GM23338 (cell line): ENCODE measurements at regions not wholly inside any gene's neighbourhood (a gene's known extent, or its start where the extent isn't known, plus 50 kb on each side); places are given as distances from the start of the nearest gene placed in this dataset.

Source experiments
- CREB1 ChIP-seq: fragments of 250-450 bp; sonication (Bioruptor Pico); IDR thresholded peaks from 2 replicates; pipeline ENCODE4 v1.5.0; 2020; ENCODE audit warnings: low read depth, mild to moderate bottlenecking, moderate library complexity
- EZH2 ChIP-seq: fragments of 200-600 bp; sonication (generic); IDR thresholded peaks from one replicate; pipeline ENCODE4 v1.8.0; 2017; ENCODE audit warnings: antibody characterized with exemption, mild to moderate bottlenecking, low read depth; ENCODE audit not compliant: unreplicated experiment
- JUNB ChIP-seq: IDR thresholded peaks from one replicate; pipeline ENCODE4 v1.6.1; 2016; ENCODE audit warnings: antibody characterized with exemption; ENCODE audit not compliant: unreplicated experiment
- STAT1 ChIP-seq: IDR thresholded peaks from one replicate; pipeline ENCODE4 v1.6.1; 2016; ENCODE audit warnings: antibody characterized with exemption; ENCODE audit not compliant: unreplicated experiment
- ZNF331 ChIP-seq: fragments of 250-450 bp; sonication (Bioruptor Pico); IDR thresholded peaks from 2 replicates; pipeline ENCODE4 v1.5.0; 2020; ENCODE audit warnings: low read depth, mild to moderate bottlenecking, moderate library complexity
- TF ChIP-seq, protein P1 (sequence below): fragments of 250-450 bp; sonication (Bioruptor Pico); IDR thresholded peaks from 2 replicates; pipeline ENCODE4 v1.5.0; 2020; ENCODE audit warnings: mild to moderate bottlenecking, moderate library complexity
- TF ChIP-seq, protein P2 (sequence below): IDR thresholded peaks from 2 replicates; pipeline ENCODE4 v1.6.1; 2016; ENCODE audit warnings: antibody characterized with exemption
- TF ChIP-seq, protein P3 (sequence below), 2 experiments: fragments of 200-600 bp in 1 of 2; sonication (generic) in 1 of 2; conservative IDR thresholded peaks; 2 replicates each; pipeline versions ENCODE4 v1.5.1 to v1.6.1; 2016 to 2017; ENCODE audit warnings: antibody characterized with exemption in 2 of 2, low read depth in 2 of 2, mild to moderate bottlenecking in 2 of 2, moderate library complexity in 1 of 2

DNA sequence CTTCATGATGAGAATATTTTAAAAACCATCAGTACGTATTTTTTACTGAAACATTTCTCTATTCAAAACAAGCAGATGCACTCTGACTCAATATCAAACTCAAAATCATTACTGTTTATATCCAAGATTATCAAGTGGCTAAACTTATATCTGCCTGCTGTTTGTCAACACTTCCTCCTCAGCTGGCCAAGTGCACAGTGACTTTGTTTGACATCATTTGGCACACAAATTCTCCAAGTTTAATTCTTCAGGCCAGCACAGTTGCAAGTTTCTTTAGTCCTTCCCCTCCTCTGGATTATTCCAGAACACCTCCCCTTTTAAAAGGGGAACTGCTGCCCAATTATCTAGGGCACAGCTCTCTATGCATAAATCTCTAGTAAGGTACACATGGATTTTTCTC lies 346.6 kb downstream of the FSIP2 start (continued):
- TF ChIP-seq, protein P1, sequence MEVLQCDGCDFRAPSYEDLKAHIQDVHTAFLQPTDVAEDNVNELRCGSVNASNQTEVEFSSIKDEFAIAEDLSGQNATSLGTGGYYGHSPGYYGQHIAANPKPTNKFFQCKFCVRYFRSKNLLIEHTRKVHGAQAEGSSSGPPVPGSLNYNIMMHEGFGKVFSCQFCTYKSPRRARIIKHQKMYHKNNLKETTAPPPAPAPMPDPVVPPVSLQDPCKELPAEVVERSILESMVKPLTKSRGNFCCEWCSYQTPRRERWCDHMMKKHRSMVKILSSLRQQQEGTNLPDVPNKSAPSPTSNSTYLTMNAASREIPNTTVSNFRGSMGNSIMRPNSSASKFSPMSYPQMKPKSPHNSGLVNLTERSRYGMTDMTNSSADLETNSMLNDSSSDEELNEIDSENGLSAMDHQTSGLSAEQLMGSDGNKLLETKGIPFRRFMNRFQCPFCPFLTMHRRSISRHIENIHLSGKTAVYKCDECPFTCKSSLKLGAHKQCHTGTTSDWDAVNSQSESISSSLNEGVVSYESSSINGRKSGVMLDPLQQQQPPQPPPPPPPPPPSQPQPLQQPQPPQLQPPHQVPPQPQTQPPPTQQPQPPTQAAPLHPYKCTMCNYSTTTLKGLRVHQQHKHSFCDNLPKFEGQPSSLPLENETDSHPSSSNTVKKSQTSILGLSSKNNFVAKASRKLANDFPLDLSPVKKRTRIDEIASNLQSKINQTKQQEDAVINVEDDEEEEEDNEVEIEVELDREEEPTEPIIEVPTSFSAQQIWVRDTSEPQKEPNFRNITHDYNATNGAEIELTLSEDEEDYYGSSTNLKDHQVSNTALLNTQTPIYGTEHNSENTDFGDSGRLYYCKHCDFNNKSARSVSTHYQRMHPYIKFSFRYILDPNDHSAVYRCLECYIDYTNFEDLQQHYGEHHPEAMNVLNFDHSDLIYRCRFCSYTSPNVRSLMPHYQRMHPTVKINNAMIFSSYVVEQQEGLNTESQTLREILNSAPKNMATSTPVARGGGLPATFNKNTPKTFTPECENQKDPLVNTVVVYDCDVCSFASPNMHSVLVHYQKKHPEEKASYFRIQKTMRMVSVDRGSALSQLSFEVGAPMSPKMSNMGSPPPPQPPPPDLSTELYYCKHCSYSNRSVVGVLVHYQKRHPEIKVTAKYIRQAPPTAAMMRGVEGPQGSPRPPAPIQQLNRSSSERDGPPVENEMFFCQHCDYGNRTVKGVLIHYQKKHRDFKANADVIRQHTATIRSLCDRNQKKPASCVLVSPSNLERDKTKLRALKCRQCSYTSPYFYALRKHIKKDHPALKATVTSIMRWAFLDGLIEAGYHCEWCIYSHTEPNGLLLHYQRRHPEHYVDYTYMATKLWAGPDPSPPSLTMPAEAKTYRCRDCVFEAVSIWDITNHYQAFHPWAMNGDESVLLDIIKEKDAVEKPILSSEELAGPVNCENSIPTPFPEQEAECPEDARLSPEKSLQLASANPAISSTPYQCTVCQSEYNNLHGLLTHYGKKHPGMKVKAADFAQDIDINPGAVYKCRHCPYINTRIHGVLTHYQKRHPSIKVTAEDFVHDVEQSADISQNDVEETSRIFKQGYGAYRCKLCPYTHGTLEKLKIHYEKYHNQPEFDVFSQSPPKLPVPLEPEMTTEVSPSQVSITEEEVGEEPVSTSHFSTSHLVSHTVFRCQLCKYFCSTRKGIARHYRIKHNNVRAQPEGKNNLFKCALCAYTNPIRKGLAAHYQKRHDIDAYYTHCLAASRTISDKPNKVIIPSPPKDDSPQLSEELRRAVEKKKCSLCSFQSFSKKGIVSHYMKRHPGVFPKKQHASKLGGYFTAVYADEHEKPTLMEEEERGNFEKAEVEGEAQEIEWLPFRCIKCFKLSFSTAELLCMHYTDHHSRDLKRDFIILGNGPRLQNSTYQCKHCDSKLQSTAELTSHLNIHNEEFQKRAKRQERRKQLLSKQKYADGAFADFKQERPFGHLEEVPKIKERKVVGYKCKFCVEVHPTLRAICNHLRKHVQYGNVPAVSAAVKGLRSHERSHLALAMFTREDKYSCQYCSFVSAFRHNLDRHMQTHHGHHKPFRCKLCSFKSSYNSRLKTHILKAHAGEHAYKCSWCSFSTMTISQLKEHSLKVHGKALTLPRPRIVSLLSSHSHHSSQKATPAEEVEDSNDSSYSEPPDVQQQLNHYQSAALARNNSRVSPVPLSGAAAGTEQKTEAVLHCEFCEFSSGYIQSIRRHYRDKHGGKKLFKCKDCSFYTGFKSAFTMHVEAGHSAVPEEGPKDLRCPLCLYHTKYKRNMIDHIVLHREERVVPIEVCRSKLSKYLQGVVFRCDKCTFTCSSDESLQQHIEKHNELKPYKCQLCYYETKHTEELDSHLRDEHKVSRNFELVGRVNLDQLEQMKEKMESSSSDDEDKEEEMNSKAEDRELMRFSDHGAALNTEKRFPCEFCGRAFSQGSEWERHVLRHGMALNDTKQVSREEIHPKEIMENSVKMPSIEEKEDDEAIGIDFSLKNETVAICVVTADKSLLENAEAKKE (CRISPR knock-in tag): no peak
- TF ChIP-seq ZNF331 (no peak), EZH2 (no peak), JUNB (no peak), CREB1 (CRISPR knock-in tag) (no peak), STAT1 (no peak)
- TF ChIP-seq, protein P2, sequence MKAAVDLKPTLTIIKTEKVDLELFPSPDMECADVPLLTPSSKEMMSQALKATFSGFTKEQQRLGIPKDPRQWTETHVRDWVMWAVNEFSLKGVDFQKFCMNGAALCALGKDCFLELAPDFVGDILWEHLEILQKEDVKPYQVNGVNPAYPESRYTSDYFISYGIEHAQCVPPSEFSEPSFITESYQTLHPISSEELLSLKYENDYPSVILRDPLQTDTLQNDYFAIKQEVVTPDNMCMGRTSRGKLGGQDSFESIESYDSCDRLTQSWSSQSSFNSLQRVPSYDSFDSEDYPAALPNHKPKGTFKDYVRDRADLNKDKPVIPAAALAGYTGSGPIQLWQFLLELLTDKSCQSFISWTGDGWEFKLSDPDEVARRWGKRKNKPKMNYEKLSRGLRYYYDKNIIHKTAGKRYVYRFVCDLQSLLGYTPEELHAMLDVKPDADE: no peak
- TF ChIP-seq, protein P3, sequence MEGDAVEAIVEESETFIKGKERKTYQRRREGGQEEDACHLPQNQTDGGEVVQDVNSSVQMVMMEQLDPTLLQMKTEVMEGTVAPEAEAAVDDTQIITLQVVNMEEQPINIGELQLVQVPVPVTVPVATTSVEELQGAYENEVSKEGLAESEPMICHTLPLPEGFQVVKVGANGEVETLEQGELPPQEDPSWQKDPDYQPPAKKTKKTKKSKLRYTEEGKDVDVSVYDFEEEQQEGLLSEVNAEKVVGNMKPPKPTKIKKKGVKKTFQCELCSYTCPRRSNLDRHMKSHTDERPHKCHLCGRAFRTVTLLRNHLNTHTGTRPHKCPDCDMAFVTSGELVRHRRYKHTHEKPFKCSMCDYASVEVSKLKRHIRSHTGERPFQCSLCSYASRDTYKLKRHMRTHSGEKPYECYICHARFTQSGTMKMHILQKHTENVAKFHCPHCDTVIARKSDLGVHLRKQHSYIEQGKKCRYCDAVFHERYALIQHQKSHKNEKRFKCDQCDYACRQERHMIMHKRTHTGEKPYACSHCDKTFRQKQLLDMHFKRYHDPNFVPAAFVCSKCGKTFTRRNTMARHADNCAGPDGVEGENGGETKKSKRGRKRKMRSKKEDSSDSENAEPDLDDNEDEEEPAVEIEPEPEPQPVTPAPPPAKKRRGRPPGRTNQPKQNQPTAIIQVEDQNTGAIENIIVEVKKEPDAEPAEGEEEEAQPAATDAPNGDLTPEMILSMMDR (conservative IDR thresholded peaks at IDR 0.05; ENCODE audit: low read depth in 2 of 2): no peak
